ENCODE measurements at regions not wholly inside any gene's neighbourhood (a gene's known extent, or its start where the extent isn't known, plus 50 kb on each side); places are given as distances from the start of the nearest gene placed in this dataset.
"Not testable (repeated sequence)": the region's sequence is repeated elsewhere in the genome, so short reads cannot be mapped to it uniquely, and the experiment has no call there.

- no peaks in the 10 kb centered on the region for H3K9me3 ChIP-seq
- TF ChIP-seq POLR2A (IDR thresholded peaks at IDR 0.05) (no peak), CTCF (IDR thresholded peaks at IDR 0.05) (no peak)
- intact Hi-C loops (cut with DNase I): no loop called here
- H3K27ac ChIP-seq: no peak overlapping the region
- H3K4me1 ChIP-seq: peaks cover 12 to 30% of the 10 kb centered on the region in 2 donors
- WGBS, 2 donors: 93 to 94% methylated on average over 6 of the region's 6 CpGs
- no peaks in the 10 kb centered on the region for H3K27me3 ChIP-seq
- DNase-seq: no peak
- H3K4me3 ChIP-seq (replicated peaks in 1 of 3): no peak overlapping the region
- H3K36me3 ChIP-seq: no peaks in the 10 kb centered on the region
These were observed 81.0 kb upstream of the GSE1 start for GRCh38 chr16:85532147-85532546.

- H3K4me3 ChIP-seq (replicated peaks in 1 of 3); H3K27ac ChIP-seq; H3K9me3 ChIP-seq; DNase-seq; H3K27me3 ChIP-seq; intact Hi-C loops (cut with DNase I); H3K36me3 ChIP-seq: not testable (repeated sequence)
- WGBS, 2 donors: 90 to 92% methylated on average over 8 of the region's 8 CpGs
- peaks cover 12 to 30% of the 10 kb centered on the region in 2 donors for H3K4me1 ChIP-seq
These were observed 79.5 kb upstream of the GSE1 start for GRCh38 chr16:85533593-85533992.

GRCh38 chr16:85534536-85535351, 78.4 kb upstream of the GSE1 start:
- Histone ChIP-seq H3K4me3 (replicated peaks in 1 of 3) (no peak overlapping the region), H3K9me3 (no peaks in the 10 kb centered on the region), H3K36me3 (no peaks in the 10 kb centered on the region), H3K27ac (peak overlapping the region in 1 of 3 donors; percentile 50), H3K4me1 (peaks cover 12 to 30% of the 10 kb centered on the region in 2 donors), H3K27me3 (no peaks in the 10 kb centered on the region)
- WGBS, 2 donors: 93 to 96% methylated on average over 25 to 28 of the region's 34 CpGs
- intact Hi-C loops (cut with DNase I): no loop called here
- TF ChIP-seq CTCF (IDR thresholded peaks at IDR 0.05): no peak
- no peak for TF ChIP-seq POLR2A (IDR thresholded peaks at IDR 0.05)
- no peak for DNase-seq

- intact Hi-C loops (cut with DNase I): no loop called here
- H3K4me1 ChIP-seq: peaks cover 12 to 30% of the 10 kb centered on the region in 2 donors
- H3K27ac ChIP-seq: peak overlapping the region; percentile 32 to 50 (median 36)
- no peaks in the 10 kb centered on the region for H3K9me3 ChIP-seq
- TF ChIP-seq POLR2A (IDR thresholded peaks at IDR 0.05): no peak
- no peak for TF ChIP-seq CTCF (IDR thresholded peaks at IDR 0.05)
- no peak for DNase-seq
- H3K36me3 ChIP-seq: no peaks in the 10 kb centered on the region
- no peaks in the 10 kb centered on the region for H3K27me3 ChIP-seq
- WGBS, 2 donors: 78 to 79% methylated on average over 10 to 14 of the region's 14 CpGs
- no peak overlapping the region for H3K4me3 ChIP-seq (replicated peaks in 1 of 3)
These were observed 77.6 kb upstream of the GSE1 start for GRCh38 chr16:85535352-85536072.

- H3K9me3 ChIP-seq: no peaks in the 10 kb centered on the region
- WGBS, 2 donors: 24 to 28% methylated on average over 6 of the region's 6 CpGs
- H3K4me1 ChIP-seq: peaks cover 12 to 26% of the 10 kb centered on the region in 2 donors
- H3K36me3 ChIP-seq: no peaks in the 10 kb centered on the region
- TF ChIP-seq POLR2A (IDR thresholded peaks at IDR 0.05) (no peak), CTCF (IDR thresholded peaks at IDR 0.05) (no peak)
- DNase-seq: peak; percentile 62 to 69
- peak overlapping the region; percentile 32 to 62 (median 50) for H3K27ac ChIP-seq
- no peaks in the 10 kb centered on the region for H3K27me3 ChIP-seq
- H3K4me3 ChIP-seq (replicated peaks in 1 of 3): no peak overlapping the region
- intact Hi-C loops (cut with DNase I): no loop called here
These were observed 77.1 kb upstream of the GSE1 start for GRCh38 chr16:85536073-85536410.

Data from thyroid gland (tissue), 4 donors.